Astrocyte of the cerebellum (primary cell): ENCODE measurements at regions not wholly inside any gene's neighbourhood (a gene's known extent, or its start where the extent isn't known, plus 50 kb on each side); places are given as distances from the start of the nearest gene placed in this dataset.

ENCODE experiments used
- DNase-seq: peaks from one replicate; pipeline ENCODE4 v3.0.0-alpha.2; 2011; ENCODE audit warnings: low read depth
- H3K4me3 ChIP-seq: 2 replicates; pipeline ENCODE4 v1.5.1; 2011; ENCODE audit warnings: mild to moderate bottlenecking, low read depth, low read length, moderate library complexity
- in situ Hi-C: cut with HindIII; loops from 2 replicates; pipeline ENCODE4 v1.10.0; 2017; ENCODE audit warnings: low sequenced_read_pairs
- TF ChIP-seq, protein P1 (sequence below): IDR thresholded peaks from 2 replicates; pipeline ENCODE4 v1.5.1; 2012; ENCODE audit warnings: low read length, low read depth, moderate library complexity, mild to moderate bottlenecking; ENCODE audit errors: missing control alignments

DNA sequence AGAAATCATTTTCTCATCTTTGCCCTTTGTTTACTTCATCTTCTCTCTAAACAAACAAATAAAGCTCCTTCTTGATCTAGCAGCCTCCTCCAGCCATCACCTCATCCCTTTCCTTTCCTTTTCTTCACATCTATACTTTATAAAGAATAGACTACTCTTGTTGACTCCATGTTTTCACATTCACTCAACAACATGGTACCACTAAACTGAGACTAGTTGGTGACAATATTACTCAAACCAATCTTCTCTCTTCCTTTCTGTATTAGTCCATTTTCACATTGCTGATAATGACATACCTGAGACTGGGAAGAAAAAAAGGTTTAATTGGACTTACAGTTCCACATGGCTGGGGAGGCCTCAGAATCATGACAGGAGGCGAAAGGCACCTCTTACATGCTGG, 324.7 kb downstream of the SOX2 start:
- TF ChIP-seq, protein P1, sequence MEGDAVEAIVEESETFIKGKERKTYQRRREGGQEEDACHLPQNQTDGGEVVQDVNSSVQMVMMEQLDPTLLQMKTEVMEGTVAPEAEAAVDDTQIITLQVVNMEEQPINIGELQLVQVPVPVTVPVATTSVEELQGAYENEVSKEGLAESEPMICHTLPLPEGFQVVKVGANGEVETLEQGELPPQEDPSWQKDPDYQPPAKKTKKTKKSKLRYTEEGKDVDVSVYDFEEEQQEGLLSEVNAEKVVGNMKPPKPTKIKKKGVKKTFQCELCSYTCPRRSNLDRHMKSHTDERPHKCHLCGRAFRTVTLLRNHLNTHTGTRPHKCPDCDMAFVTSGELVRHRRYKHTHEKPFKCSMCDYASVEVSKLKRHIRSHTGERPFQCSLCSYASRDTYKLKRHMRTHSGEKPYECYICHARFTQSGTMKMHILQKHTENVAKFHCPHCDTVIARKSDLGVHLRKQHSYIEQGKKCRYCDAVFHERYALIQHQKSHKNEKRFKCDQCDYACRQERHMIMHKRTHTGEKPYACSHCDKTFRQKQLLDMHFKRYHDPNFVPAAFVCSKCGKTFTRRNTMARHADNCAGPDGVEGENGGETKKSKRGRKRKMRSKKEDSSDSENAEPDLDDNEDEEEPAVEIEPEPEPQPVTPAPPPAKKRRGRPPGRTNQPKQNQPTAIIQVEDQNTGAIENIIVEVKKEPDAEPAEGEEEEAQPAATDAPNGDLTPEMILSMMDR = no peak
- in situ Hi-C loops = no loop called here

DNA sequence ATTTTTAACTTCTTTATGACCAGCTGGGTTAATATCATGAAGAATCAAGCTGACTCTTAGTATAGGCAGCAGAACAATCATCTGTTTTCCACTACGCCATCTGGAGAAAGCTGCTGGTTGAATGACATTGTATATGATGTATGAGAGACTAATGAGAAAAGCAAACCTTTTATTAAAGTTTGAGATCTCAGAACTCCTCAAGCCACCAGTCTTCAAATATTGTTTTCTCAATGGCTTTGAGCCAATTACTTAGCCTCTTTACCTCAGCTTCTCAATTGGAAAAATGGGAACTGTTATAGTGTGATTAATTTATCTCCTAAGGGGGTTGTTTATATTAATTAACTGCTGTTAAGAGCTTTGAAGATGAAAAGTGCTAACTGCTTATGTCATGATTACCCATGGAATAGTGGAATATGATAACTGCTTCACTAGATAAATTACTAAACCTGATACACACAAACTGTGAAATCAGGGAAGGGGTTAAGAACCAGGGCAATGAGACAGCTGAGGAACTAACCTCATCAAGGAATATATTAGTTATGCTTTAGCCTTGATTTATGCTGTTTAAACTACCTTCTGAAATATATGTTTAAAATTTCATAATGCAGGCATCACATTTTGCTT, 330.1 kb downstream of the SOX2 start:
- no peak for DNase-seq
- TF ChIP-seq, protein P1 = no peak
- no peak overlapping the region for H3K4me3 ChIP-seq
- in situ Hi-C loops = no loop called here

More for the DNA sequence above, 324.7 kb downstream of the SOX2 start:
- no peak for DNase-seq
- H3K4me3 ChIP-seq = no peak overlapping the region

DNA sequence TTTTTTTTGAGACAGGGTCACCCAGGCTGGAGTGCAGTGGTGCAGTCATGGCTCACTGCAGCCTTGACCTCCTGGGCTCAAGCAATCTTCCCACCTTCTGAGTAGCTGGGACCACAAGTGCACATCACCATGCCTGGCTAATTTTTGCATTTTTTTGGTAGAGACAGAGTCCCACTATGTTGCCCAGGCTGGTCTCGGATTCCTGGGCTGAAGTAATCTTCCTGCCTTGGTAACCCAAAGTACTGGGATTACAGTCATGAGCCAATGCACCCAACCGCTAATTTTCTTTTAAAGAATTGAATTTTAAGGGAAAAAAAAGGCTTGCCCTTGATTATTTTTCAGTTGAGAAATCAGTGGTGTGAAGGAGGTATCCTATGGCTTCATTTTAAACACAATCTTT, 334.0 kb downstream of the SOX2 start:
- in situ Hi-C loops = no loop called here
- TF ChIP-seq, protein P1 = no peak
- no peak for DNase-seq
- H3K4me3 ChIP-seq = no peak overlapping the region

DNA sequence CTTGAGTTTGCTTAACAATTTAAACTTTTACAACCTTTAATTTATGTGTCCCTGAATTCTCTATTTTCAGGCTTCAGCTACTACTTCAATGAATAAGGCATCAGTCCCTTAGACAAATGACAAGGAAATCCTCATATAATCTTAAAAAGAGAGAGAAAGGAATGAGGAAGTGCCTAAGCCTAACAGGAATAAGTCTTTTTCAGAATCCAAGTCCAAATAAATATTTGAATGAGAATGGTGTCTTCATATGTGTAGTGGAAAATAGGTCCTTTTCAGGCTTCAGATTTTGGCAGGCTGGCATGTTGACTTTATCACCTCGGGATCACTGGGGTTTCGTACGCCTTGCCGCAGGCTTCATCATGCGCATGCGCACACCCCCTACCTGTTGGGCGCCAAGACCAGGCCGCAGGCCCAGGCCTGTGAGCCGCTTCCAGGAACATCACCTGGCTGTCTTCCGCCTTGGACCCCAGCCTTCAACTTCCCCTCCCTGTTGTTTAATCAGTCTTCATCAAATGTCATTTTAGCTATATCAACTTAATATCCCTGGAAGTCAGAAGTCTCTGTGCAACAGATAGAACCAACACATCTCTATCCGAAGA, 334.5 kb downstream of the SOX2 start:
- TF ChIP-seq, protein P1 = no peak
- in situ Hi-C loops = no loop called here
- DNase-seq = no peak
- no peak overlapping the region for H3K4me3 ChIP-seq

DNA sequence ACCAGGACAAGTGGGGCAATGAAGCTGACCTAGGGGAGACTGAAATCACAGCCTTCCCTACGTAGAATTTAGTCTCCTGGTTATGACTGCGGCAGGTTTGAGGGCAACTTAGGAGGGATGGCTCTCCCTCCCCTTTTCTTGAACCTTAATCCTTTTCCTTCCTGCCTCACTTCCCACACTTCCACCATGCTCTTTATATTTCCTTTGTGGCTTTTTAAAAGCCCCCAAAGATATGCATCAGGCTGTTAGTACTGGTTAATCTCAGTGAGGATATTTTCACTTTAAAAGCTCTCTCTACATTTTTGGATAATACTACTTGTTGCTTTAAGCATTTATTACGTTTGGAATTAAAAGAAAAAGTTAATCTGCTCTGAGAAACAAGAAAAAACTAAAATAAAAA, 339.2 kb downstream of the SOX2 start:
- H3K4me3 ChIP-seq = no peak overlapping the region
- in situ Hi-C loops = no loop called here
- no peak for DNase-seq
- TF ChIP-seq, protein P1 = no peak

DNA sequence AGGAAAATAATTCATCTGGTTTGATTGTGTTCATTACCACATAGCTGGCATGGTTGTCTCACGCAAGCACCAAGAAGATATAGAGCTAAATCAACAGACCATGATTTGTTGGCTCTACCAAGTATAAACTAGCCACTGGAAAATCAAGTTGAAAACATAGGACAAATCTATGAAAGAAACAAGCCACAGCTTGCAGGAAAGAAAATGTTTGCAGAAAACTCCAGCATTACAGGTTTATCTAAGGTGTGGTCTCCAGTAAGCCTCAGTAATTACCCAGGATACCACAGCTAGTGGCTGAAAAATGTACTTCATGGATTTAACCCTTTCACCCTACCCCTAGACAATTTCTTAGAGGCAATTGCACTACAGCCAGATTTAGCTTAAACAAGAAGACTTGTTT, 340.6 kb downstream of the SOX2 start:
- no peak for DNase-seq
- in situ Hi-C loops = no loop called here
- H3K4me3 ChIP-seq = no peak overlapping the region
- TF ChIP-seq, protein P1 = no peak
